ENCODE measurements at regions not wholly inside any gene's neighbourhood (a gene's known extent, or its start where the extent isn't known, plus 50 kb on each side); places are given as distances from the start of the nearest gene placed in this dataset.

DNA sequence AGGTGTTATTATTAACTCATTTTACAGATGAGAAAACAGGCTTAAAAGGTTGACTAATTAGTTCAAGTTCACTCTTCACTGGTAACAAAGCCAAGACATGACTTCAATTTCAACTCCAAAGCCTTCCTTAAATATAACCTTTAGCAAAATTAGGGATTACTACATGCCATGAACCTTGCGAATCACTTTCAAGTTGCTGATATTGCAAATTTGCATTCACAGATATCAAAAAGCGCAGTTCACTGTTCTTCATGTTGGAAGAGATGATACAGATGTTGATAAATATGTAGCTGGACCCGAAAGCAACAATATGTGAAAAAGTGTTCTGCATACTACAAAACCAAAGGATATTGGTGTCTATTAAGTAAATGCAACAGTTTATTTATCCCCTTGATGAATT lies 210.8 kb upstream of the GYPA start:
- H3K14ac ChIP-seq (ENCODE audit: insufficient read depth, low read length): no peak overlapping the region
- no peak overlapping the region for H2BK20ac ChIP-seq (ENCODE audit: low read depth, low read length, poor library complexity, severe bottlenecking)
- H4K20me1 ChIP-seq (ENCODE audit: control insufficient read depth, insufficient read depth, insufficient read length): no peaks in the 10 kb centered on the region
- H3K56ac ChIP-seq (ENCODE audit: insufficient read length, low read depth, low read length): no peak overlapping the region
- H3K79me1 ChIP-seq (ENCODE audit: insufficient read depth, low read depth, low read length, poor library complexity, severe bottlenecking): no peaks in the 10 kb centered on the region
- H2BK120ac ChIP-seq (ENCODE audit: low read depth, low read length, poor library complexity, severe bottlenecking): no peak overlapping the region
- Mint-ChIP-seq H3K4me1 (peaks cover 21 to 36% of the 10 kb centered on the region in 2 experiments), H3K27me3 (ENCODE audit: low read depth) (no peaks in the 10 kb centered on the region), H3K36me3 (ENCODE audit: insufficient read depth in 1 of 3, low read depth in 3 of 3) (no peaks in the 10 kb centered on the region), H3K4me3 (no peak overlapping the region), H3K9me3 (no peaks in the 10 kb centered on the region), H3K27ac (no peak overlapping the region)
- H2AFZ ChIP-seq (ENCODE audit: low read length): no peak overlapping the region
- no peak overlapping the region for H2BK12ac ChIP-seq (ENCODE audit: insufficient read length, low read depth, low read length)
- H3K4me2 ChIP-seq (ENCODE audit: insufficient read depth, insufficient read length, low read length): no peak overlapping the region
- peaks cover 2% of the 10 kb centered on the region for H3K4me1 ChIP-seq (ENCODE audit: insufficient read depth, low read length)
- H3K23me2 ChIP-seq (ENCODE audit: insufficient read length, low read depth, low read length, poor library complexity, severe bottlenecking): no peaks in the 10 kb centered on the region
- H3K4ac ChIP-seq (ENCODE audit: low read depth, low read length): no peak overlapping the region
- no peak overlapping the region for H4K8ac ChIP-seq (replicated peaks; ENCODE audit: insufficient read length, low read depth, low read length)
- no peak overlapping the region for H2BK5ac ChIP-seq (ENCODE audit: insufficient read length, low read length)
- WGBS (ENCODE audit: extremely low coverage, insufficient read length, low lambda C conversion rate): no CpG with 5 or more reads among the region's 3 CpGs
- H3K79me2 ChIP-seq (ENCODE audit: insufficient read depth, low read length): no peaks in the 10 kb centered on the region
- DNase-seq: no peak
- H3K27ac ChIP-seq (ENCODE audit: insufficient read length, low read depth, low read length): no peak overlapping the region
- no peak overlapping the region for H2BK15ac ChIP-seq (ENCODE audit: low read depth, low read length)
- no peak overlapping the region for H3K9ac ChIP-seq (ENCODE audit: extremely low read depth, insufficient read length, low read length)
- no peak overlapping the region for H3K18ac ChIP-seq (ENCODE audit: insufficient read length, low read depth, low read length)
- H4K91ac ChIP-seq (ENCODE audit: insufficient read length, low read depth, low read length): no peak overlapping the region
- no peak overlapping the region for H2AK5ac ChIP-seq (ENCODE audit: insufficient read length, low read length)
- H3K23ac ChIP-seq (ENCODE audit: insufficient read length, low read depth, low read length): no peak overlapping the region
- H3K9me3 ChIP-seq (ENCODE audit: control insufficient read depth, low read depth, low read length): no peaks in the 10 kb centered on the region
- no peak overlapping the region for H4K5ac ChIP-seq (ENCODE audit: insufficient read length, low read depth, low read length)
- TF ChIP-seq, protein P1, sequence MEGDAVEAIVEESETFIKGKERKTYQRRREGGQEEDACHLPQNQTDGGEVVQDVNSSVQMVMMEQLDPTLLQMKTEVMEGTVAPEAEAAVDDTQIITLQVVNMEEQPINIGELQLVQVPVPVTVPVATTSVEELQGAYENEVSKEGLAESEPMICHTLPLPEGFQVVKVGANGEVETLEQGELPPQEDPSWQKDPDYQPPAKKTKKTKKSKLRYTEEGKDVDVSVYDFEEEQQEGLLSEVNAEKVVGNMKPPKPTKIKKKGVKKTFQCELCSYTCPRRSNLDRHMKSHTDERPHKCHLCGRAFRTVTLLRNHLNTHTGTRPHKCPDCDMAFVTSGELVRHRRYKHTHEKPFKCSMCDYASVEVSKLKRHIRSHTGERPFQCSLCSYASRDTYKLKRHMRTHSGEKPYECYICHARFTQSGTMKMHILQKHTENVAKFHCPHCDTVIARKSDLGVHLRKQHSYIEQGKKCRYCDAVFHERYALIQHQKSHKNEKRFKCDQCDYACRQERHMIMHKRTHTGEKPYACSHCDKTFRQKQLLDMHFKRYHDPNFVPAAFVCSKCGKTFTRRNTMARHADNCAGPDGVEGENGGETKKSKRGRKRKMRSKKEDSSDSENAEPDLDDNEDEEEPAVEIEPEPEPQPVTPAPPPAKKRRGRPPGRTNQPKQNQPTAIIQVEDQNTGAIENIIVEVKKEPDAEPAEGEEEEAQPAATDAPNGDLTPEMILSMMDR (conservative IDR thresholded peaks at IDR 0.05): no peak
- no peaks in the 10 kb centered on the region for H3K27me3 ChIP-seq (ENCODE audit: insufficient read depth, low read length)
- H3T11ph ChIP-seq (ENCODE audit: low read length): no peak overlapping the region
